ENCODE measurements at regions not wholly inside any gene's neighbourhood (a gene's known extent, or its start where the extent isn't known, plus 50 kb on each side); places are given as distances from the start of the nearest gene placed in this dataset.

GRCh38 chr1:173424782-173425407, 52.2 kb upstream of the PRDX6 start:
- DNase-seq (ENCODE audit: low read depth in 4 of 6, low spot score in 6 of 6): no peak
- no CpG with 5 or more reads among the region's 2 CpGs for WGBS (ENCODE audit: insufficient coverage)
- H3K4me3 ChIP-seq (ENCODE audit: low read depth, low read length): no peak overlapping the region
- H3K9me3 ChIP-seq (ENCODE audit: control insufficient read depth, insufficient read depth, low read length): no peaks in the 10 kb centered on the region
- H3K4me1 ChIP-seq (ENCODE audit: control insufficient read depth, insufficient read depth, low read length): peaks cover 10% of the 10 kb centered on the region
- H3K27me3 ChIP-seq (ENCODE audit: control insufficient read depth, insufficient read depth, low read length): no peaks in the 10 kb centered on the region
- no peak overlapping the region for H3K27ac ChIP-seq (ENCODE audit: low read depth, low read length)
- no peaks in the 10 kb centered on the region for H3K36me3 ChIP-seq (ENCODE audit: control insufficient read depth, insufficient read depth, low read length)

DNA sequence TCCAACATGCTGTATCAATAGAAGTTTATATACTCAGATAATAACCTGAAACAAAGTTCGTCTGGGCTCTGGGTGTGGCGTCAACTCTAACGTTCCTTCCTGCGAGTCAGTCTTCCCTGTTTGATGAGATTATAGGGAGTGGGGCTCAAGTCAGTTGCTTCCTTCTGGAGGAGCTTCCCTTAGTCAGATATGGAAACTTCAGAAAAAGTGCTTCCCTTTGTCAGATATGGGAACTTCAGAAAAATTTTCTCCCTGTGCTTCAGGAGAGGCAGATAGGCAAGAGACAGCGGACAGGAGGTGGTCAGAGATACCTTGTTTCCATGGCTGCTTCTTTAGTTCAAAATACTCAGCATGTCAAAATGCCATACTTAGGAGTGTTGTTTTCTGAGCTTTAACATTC, 51.1 kb upstream of the PRDX6 start:
- no peak overlapping the region for H3K27ac ChIP-seq (ENCODE audit: low read depth, low read length)
- H3K36me3 ChIP-seq (ENCODE audit: control insufficient read depth, insufficient read depth, low read length): no peaks in the 10 kb centered on the region
- H3K4me1 ChIP-seq (ENCODE audit: control insufficient read depth, insufficient read depth, low read length): peaks cover 11% of the 10 kb centered on the region
- H3K9me3 ChIP-seq (ENCODE audit: control insufficient read depth, insufficient read depth, low read length): no peaks in the 10 kb centered on the region
- DNase-seq (ENCODE audit: low read depth in 4 of 6, low spot score in 6 of 6): no peak
- WGBS (ENCODE audit: insufficient coverage): 90% methylated on average over 3 of the region's 5 CpGs
- H3K27me3 ChIP-seq (ENCODE audit: control insufficient read depth, insufficient read depth, low read length): no peaks in the 10 kb centered on the region
- H3K4me3 ChIP-seq (ENCODE audit: low read depth, low read length): no peak overlapping the region

- Histone ChIP-seq H3K36me3 (ENCODE audit: control insufficient read depth, insufficient read depth, low read length) (no peaks in the 10 kb centered on the region), H3K4me3 (ENCODE audit: low read depth, low read length) (no peak overlapping the region), H3K9me3 (ENCODE audit: control insufficient read depth, insufficient read depth, low read length) (no peaks in the 10 kb centered on the region), H3K27ac (ENCODE audit: low read depth, low read length) (no peak overlapping the region), H3K4me1 (ENCODE audit: control insufficient read depth, insufficient read depth, low read length) (peaks cover 15% of the 10 kb centered on the region), H3K27me3 (ENCODE audit: control insufficient read depth, insufficient read depth, low read length) (no peaks in the 10 kb centered on the region)
- DNase-seq (ENCODE audit: low read depth in 4 of 6, low spot score in 6 of 6): no peak
- WGBS (ENCODE audit: insufficient coverage): 100% methylated on average over 2 of the region's 9 CpGs
Measured at GRCh38 chr1:173427146-173428054, 49.7 kb upstream of the PRDX6 start.
